Tibial nerve (tissue), 4 donors: ENCODE measurements at regions not wholly inside any gene's neighbourhood (a gene's known extent, or its start where the extent isn't known, plus 50 kb on each side); places are given as distances from the start of the nearest gene placed in this dataset.

ENCODE experiments used
- DNase-seq, 2 donors: peaks; one replicate each; pipeline ENCODE4 v3.0.0-alpha.2; 2019; ENCODE audit warnings: low spot score in 2 of 2
- H3K27ac ChIP-seq, 4 donors: fragments of 200-600 bp; sonication (generic) in 3 of 4; one replicate each; pipeline ENCODE4 v1.5.1; 2017 to 2019; ENCODE audit warnings: mild to moderate bottlenecking in 1 of 4
- H3K27me3 ChIP-seq, 2 donors: fragments of 200-600 bp; sonication (generic) in 1 of 2; one replicate each; pipeline versions ENCODE4 v1.5.1 to v1.6.0; 2017 to 2019
- H3K36me3 ChIP-seq, 3 donors: fragments of 200-600 bp; sonication (generic); one replicate each; pipeline ENCODE4 v1.5.1; 2018 to 2019
- H3K4me1 ChIP-seq, 4 donors: fragments of 200-600 bp; sonication (generic) in 3 of 4; one replicate each; pipeline ENCODE4 v1.5.1; 2017 to 2019
- H3K4me3 ChIP-seq, 4 donors: fragments of 200-600 bp; sonication (generic) in 3 of 4; one replicate each; pipeline ENCODE4 v1.5.1; 2017 to 2019; ENCODE audit warnings: mild to moderate bottlenecking in 1 of 4, moderate library complexity in 1 of 4
- H3K9me3 ChIP-seq, 4 donors: fragments of 200-600 bp; sonication (generic) in 3 of 4; one replicate each; pipeline ENCODE4 v1.5.1; 2017 to 2019
- EP300 ChIP-seq, 2 donors: sonication (generic); formaldehyde crosslinking; IDR thresholded peaks; one replicate each; pipeline ENCODE4 v1.6.1; 2017; ENCODE audit warnings: antibody characterized with exemption in 2 of 2, mild to moderate bottlenecking in 1 of 2
- POLR2A ChIP-seq, 2 donors: fragments of 450-650 bp; IDR thresholded peaks; one replicate each; pipeline ENCODE4 v1.6.1; 2017; ENCODE audit warnings: antibody characterized with exemption in 2 of 2, mild to moderate bottlenecking in 2 of 2, moderate library complexity in 2 of 2
- WGBS, 2 donors: methylation state at CpG; one replicate each; pipeline ENCODE4 v1.1.5; 2018; 5-methylcytosine and 5-hydroxymethylcytosine counted together
- TF ChIP-seq, protein P1 (sequence below), 5 experiments: fragments of 200-600 bp in 3 of 5; fragments of 450-650 bp in 2 of 5; sonication (generic) in 3 of 5; IDR thresholded peaks; one replicate each; pipeline ENCODE4 v1.5.1; 2016 to 2019; ENCODE audit warnings: antibody characterized with exemption in 5 of 5, mild to moderate bottlenecking in 3 of 5, moderate library complexity in 2 of 5

- Histone ChIP-seq H3K27ac (peak overlapping the region in 2 of 4 donors; percentile 52), H3K4me3 (no peak overlapping the region), H3K36me3 (no peaks in the 10 kb centered on the region), H3K9me3 (no peaks in the 10 kb centered on the region), H3K4me1 (peaks cover 0 to 19% (median 0%) of the 10 kb centered on the region in 4 donors), H3K27me3 (no peaks in the 10 kb centered on the region)
- DNase-seq = no peak
- TF ChIP-seq, protein P1, sequence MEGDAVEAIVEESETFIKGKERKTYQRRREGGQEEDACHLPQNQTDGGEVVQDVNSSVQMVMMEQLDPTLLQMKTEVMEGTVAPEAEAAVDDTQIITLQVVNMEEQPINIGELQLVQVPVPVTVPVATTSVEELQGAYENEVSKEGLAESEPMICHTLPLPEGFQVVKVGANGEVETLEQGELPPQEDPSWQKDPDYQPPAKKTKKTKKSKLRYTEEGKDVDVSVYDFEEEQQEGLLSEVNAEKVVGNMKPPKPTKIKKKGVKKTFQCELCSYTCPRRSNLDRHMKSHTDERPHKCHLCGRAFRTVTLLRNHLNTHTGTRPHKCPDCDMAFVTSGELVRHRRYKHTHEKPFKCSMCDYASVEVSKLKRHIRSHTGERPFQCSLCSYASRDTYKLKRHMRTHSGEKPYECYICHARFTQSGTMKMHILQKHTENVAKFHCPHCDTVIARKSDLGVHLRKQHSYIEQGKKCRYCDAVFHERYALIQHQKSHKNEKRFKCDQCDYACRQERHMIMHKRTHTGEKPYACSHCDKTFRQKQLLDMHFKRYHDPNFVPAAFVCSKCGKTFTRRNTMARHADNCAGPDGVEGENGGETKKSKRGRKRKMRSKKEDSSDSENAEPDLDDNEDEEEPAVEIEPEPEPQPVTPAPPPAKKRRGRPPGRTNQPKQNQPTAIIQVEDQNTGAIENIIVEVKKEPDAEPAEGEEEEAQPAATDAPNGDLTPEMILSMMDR (IDR thresholded peaks at IDR 0.05) = no peak
- TF ChIP-seq POLR2A (IDR thresholded peaks at IDR 0.05) (no peak), EP300 (IDR thresholded peaks at IDR 0.05) (no peak)
- WGBS, 2 donors = 96 to 100% methylated on average over 1 of the region's 1 CpG
These were observed 111.7 kb downstream of the DDX1 start for GRCh38 chr2:15703365-15703869.

DNA sequence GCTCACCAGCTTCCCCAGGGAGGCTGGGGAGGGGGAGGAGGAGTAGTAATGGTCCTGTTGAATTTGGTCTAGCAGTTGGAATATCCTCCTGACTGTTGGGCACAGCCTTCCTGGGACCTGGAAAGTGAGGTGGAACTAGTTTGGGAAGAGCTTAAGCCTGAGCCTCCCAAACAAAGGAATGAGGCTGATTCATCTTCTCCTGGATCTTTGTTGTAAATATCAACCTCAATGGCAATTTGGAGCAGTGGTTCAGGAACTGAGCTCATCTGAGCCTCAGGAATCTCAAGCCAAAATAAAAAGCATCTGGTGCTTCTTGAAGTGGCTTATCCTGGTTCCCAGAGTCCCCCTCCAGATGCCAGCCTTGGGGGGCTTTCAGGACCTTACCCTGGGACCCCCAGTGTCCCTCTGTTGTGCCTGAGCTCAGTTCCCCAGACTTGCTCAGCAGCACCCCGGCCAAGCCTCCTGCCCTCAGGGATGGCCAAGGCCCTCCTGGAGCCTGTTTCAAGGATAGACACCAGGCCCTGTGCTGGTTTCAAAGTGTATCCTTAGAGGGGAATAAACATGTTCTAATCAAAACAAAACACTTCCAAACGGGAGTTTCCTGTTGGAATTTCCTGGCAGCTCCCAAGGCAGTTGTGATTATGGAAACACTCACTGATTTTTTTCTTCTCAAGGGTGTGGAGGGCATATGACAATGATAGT lies 112.6 kb downstream of the DDX1 start:
- WGBS, 2 donors = 51 to 54% methylated on average over 2 of the region's 2 CpGs
- Histone ChIP-seq H3K36me3 (no peaks in the 10 kb centered on the region), H3K4me1 (peaks cover 0 to 19% (median 0%) of the 10 kb centered on the region in 4 donors), H3K27me3 (no peaks in the 10 kb centered on the region), H3K9me3 (no peaks in the 10 kb centered on the region), H3K4me3 (no peak overlapping the region), H3K27ac (peak overlapping the region in 2 of 4 donors; percentile 52)
- DNase-seq = no peak
- TF ChIP-seq EP300 (IDR thresholded peaks at IDR 0.05) (peak in 1 of 2 donors; percentile 38), POLR2A (IDR thresholded peaks at IDR 0.05) (no peak)
- TF ChIP-seq, protein P1 (IDR thresholded peaks at IDR 0.05) = no peak

GRCh38 chr2:15704788-15705115 lies 113.1 kb downstream of the DDX1 start:
- Histone ChIP-seq H3K27ac (peak overlapping the region in 2 of 4 donors; percentile 28 to 47), H3K4me3 (no peak overlapping the region), H3K4me1 (peaks cover 0 to 19% (median 0%) of the 10 kb centered on the region in 4 donors), H3K9me3 (no peaks in the 10 kb centered on the region), H3K36me3 (no peaks in the 10 kb centered on the region), H3K27me3 (no peaks in the 10 kb centered on the region)
- TF ChIP-seq, protein P1 (IDR thresholded peaks at IDR 0.05) = no peak
- TF ChIP-seq EP300 (IDR thresholded peaks at IDR 0.05) (no peak), POLR2A (IDR thresholded peaks at IDR 0.05) (no peak)
- WGBS, 2 donors = 70 to 92% methylated on average over 1 of the region's 1 CpG
- no peak for DNase-seq

GRCh38 chr2:15705310-15705709 lies 113.6 kb downstream of the DDX1 start:
- WGBS, 2 donors = 55 to 66% methylated on average over 6 of the region's 6 CpGs
- peak overlapping the region in 1 of 4 donors; percentile 47 for H3K27ac ChIP-seq

More at GRCh38 chr2:15705310-15705709, 113.6 kb downstream of the DDX1 start:
- Histone ChIP-seq H3K9me3 (no peaks in the 10 kb centered on the region), H3K27me3 (no peaks in the 10 kb centered on the region), H3K4me1 (peaks cover 0 to 19% (median 0%) of the 10 kb centered on the region in 4 donors), H3K36me3 (no peaks in the 10 kb centered on the region), H3K4me3 (no peak overlapping the region)
- DNase-seq = no peak
- TF ChIP-seq POLR2A (IDR thresholded peaks at IDR 0.05) (no peak), EP300 (IDR thresholded peaks at IDR 0.05) (no peak)
- TF ChIP-seq, protein P1 (IDR thresholded peaks at IDR 0.05) = no peak
